Epithelial cell of proximal tubule (primary cell): ENCODE measurements at regions not wholly inside any gene's neighbourhood (a gene's known extent, or its start where the extent isn't known, plus 50 kb on each side); places are given as distances from the start of the nearest gene placed in this dataset.
"Not testable (repeated sequence)": the region's sequence is repeated elsewhere in the genome, so short reads cannot be mapped to it uniquely, and the experiment has no call there.

ENCODE experiments used
- DNase-seq: peaks from one replicate; pipeline ENCODE4 v3.0.0-alpha.2; 2011; ENCODE audit warnings: low read depth
- H3K4me3 ChIP-seq: 2 replicates; pipeline ENCODE4 v1.5.1; 2011; ENCODE audit warnings: low read depth, mild to moderate bottlenecking, low read length
- CTCF ChIP-seq: conservative IDR thresholded peaks from 2 replicates; pipeline ENCODE4 v1.5.1; 2012; ENCODE audit warnings: low read depth, mild to moderate bottlenecking, low read length

- no peak for DNase-seq
- no peak overlapping the region for H3K4me3 ChIP-seq
- TF ChIP-seq CTCF: no peak
Measured at GRCh38 chr7:81393018-81393417, 376.8 kb downstream of the HGF start.

- TF ChIP-seq CTCF: no peak
- no peak for DNase-seq
- H3K4me3 ChIP-seq: no peak overlapping the region
Measured at GRCh38 chr7:81385370-81385769, 384.5 kb downstream of the HGF start.

GRCh38 chr7:81383846-81384245 is 386.0 kb downstream of the HGF start:
- no peak overlapping the region for H3K4me3 ChIP-seq
- TF ChIP-seq CTCF: no peak
- no peak for DNase-seq

- not testable (repeated sequence) for DNase-seq, H3K4me3 ChIP-seq
Measured at GRCh38 chr7:81374641-81375040, 395.2 kb downstream of the HGF start.

DNA sequence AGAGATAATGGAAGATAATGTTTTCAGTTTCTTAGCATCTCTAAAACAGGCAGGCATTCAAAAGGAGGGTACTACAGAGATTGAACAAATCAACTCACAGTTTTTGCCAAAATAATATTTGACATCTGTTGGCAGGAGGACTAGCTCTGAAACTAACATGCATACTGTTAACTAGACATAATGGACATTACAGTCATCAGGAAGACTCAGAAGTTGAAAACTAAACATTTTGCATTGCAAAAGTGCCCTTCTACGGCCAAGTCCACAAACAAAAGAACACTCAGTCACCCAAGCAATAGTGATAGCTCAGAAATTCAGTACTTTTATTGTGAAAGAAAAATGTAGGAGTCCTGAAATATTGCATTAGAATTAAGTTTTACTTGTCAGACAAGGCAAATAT is 399.0 kb downstream of the HGF start:
- no peak overlapping the region for H3K4me3 ChIP-seq
- no peak for TF ChIP-seq CTCF
- no peak for DNase-seq

- H3K4me3 ChIP-seq: no peak overlapping the region
- no peak for TF ChIP-seq CTCF
- DNase-seq: no peak
Measured at GRCh38 chr7:81367326-81367931, 402.4 kb downstream of the HGF start.

- H3K4me3 ChIP-seq: no peak overlapping the region
- DNase-seq: no peak
- no peak for TF ChIP-seq CTCF
Measured at GRCh38 chr7:81366546-81366945, 403.3 kb downstream of the HGF start.

DNA sequence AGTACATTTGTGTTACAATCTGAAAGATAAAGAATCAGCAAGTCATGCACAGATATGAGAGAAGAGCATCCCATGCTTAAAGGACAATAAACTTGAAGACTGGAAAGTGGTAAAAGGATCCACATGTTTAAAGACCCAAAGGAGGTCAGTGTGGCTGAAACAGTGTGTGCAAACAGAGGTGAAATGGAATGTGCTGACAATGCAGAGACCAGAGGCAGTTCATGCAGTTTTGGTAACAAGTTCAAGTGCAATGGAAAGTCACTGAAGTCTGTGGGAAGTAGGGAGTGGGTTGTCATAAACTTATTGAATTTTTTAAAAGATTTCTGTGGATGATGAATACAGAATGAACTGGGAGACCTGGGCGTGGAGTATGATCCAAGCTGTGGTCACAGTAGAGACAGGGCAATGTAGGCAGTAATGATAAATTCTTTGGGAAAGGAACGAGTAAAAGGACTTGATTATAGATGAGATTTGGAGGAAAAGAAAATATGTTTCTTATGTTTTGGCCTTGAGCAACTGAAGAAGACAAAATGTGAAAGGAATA is 408.0 kb downstream of the HGF start:
- DNase-seq: no peak
- no peak for TF ChIP-seq CTCF
- H3K4me3 ChIP-seq: no peak overlapping the region
